Activated CD8-positive, alpha-beta memory T cell treated with anti-CD3 and anti-CD28 coated beads for 36 hours (primary cell): ENCODE measurements at regions not wholly inside any gene's neighbourhood (a gene's known extent, or its start where the extent isn't known, plus 50 kb on each side); places are given as distances from the start of the nearest gene placed in this dataset.
"Not testable (repeated sequence)": the region's sequence is repeated elsewhere in the genome, so short reads cannot be mapped to it uniquely, and the experiment has no call there.

Source experiments
- CTCF ChIA-PET: fragments of 350-600 bp; sonication (Branson Sonifier 250); formaldehyde crosslinking; loops from one replicate; lab custom pipeline; 2021; ENCODE audit warnings: antibody characterized with exemption; lab: Charles Lee
- POLR2A ChIA-PET: fragments of 350-600 bp; sonication (Branson Sonifier 250); formaldehyde crosslinking; loops from one replicate; lab custom pipeline; 2021; ENCODE audit warnings: antibody characterized with exemption; lab: Charles Lee

DNA sequence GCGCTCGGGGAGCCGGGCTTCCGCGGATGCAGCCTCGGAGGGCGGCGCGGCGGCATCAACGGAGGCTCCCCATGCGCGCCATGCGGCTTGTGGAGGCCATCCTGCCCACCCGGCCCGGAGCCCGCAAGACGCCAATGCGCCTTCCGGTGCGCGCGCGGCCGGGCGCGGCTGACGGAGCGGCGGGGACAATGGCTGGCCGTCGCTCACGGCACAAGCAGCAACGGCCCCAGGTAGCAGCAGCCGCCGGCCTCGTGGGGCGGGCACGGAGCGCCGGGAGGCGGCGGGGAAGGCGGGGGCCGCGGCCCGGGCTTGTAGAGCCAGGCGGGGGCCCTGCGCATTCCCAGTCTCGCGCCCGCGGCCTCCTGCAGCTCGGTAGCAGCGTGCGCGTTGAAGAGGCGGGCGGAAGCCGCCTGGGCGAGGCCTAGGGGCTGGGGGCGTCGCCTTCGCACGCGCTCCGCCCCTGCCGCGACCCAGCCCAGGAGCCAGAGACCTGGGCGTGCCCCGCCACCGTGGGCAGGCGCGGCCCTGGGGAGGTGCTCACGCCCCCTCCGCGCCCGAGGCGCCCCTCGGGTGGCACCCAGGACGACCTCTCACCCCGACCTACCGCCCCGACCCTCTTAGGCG lies 130.2 kb upstream of the PRKX start:
- CTCF ChIA-PET, POLR2A ChIA-PET: not testable (repeated sequence)

GRCh38 chrX:3842822-3843521 lies 129.5 kb upstream of the PRKX start:
- CTCF ChIA-PET, POLR2A ChIA-PET: not testable (repeated sequence)

- POLR2A ChIA-PET, CTCF ChIA-PET: not testable (repeated sequence)
These were observed 125.3 kb upstream of the PRKX start for GRCh38 chrX:3838754-3839153.

DNA sequence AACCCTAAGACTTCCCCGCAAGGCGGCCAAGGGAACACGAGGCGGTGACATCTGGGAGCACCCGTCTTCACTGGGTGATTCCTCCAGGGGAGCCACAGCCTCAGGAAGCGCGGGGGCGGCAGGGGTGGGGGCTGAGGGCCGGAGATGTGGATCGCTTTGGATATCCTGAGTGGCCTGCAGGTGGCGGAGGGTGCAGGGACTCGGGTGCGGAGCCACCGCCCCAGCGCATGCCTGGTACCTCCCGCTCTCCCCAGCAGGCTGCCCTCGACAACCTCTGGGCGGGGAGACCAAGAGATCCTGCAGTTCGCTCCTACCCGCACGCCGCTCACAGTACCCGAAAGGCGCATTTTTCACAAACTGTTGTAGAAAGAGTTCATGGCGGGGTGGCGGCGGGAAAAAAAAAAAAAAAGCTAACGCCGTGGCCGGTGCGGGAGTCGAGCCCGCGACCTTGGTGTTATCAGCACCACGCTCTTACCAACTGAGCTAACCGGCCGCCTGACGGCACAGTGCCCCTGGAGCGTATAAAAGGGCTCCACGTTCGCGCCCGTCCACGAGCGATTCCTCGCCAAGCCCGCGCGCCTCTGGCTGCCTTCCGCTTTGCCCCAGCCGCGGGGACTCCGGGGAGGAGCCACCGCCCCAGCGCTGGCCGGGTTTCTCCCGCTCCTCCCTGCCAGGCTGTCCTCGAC lies 124.7 kb upstream of the PRKX start:
- POLR2A ChIA-PET, CTCF ChIA-PET: not testable (repeated sequence)

DNA sequence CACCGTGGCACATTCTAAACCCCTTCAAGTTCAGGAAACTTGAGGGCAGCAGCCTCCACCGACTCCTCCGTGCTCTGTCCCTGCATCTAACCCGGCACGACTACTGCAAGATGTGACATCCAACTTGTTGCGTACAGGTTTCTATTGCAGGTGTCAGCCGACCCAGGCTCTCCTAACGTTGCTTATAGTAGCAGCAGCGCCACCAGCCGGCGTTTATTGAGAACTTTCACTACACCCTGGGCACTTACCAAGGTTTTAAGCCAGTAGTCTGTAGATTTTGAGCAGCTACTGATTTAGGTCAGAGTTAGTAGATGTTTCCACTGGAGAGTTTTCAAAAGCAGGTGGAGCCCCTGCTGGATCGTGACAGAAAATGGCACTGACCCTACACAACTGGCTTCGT lies 123.8 kb upstream of the PRKX start:
- CTCF ChIA-PET, POLR2A ChIA-PET: not testable (repeated sequence)

- POLR2A ChIA-PET, CTCF ChIA-PET: not testable (repeated sequence)
These were observed 120.5 kb upstream of the PRKX start for GRCh38 chrX:3833761-3834542.

DNA sequence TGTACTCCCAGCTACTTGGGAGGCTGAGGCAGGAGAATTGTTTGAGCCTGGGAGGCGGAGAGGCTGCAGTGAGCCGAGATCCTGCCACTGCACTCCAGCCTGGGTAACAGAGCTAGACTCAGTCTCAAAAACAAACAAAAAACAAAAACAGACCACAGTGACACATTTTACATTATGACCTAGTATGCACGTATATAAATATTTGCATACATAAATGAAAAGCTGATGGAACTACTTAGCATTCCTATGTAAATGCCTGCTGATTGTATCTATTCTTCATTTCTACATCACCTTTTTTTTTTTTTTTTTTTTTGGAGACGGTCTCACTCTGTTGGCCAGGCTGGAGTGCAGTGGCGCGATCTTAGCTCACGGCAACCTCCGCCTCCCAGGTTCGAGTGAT lies 116.6 kb upstream of the PRKX start:
- POLR2A ChIA-PET, CTCF ChIA-PET: not testable (repeated sequence)

DNA sequence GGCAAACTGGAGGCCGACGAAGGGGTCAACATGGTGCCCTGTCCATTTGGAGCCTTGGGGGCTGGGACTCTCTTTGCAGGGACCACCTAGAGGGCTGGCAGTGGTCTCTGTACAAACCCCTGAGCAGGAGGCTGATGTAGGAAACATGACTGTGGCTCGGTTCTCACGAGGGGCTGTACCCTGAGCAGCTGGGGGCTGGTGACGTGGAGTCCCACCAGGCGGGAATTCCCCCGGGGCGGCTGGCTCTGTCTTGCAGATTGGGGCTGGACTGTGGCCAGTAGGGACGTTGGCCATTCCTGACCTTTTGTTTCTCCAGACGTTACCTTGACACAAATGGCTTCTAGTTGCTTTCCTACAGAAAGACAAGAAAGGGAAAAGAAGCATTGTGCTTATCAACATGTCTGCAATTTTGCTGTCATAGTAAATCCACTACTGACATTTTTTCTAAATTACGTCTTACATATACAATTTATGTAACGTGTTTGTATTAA lies 115.6 kb upstream of the PRKX start:
- POLR2A ChIA-PET, CTCF ChIA-PET: not testable (repeated sequence)

DNA sequence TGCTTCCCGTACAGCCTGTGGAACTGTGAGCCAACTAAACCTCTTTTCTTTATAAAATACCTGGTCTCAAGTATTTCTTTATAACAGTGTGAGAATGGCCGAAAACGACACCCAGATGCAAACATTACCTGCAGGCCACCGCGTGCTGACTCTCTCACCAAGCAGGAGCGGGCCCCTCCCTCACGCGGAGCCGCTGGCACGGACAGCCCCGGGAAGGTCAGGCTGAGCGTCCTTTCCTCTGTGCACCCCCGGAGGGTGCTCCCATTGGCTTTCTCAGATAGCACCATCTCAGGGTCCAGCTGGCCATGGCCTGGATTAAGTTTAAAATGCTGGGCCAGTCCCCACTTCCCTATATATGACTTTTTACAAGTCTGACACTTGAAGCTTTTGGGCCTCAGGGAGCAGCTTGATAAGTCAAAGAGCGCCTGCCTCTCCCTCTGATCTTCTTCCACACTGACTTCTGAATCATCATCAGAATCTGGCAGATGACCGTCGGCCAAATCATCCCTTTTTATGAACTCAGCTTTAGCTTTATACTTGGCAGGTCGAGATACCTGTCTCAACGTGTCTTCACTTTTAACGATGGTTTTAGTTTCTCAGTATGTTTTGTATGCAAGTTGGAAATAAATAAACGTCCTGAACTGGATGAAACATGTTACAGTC lies 115.1 kb upstream of the PRKX start:
- POLR2A ChIA-PET, CTCF ChIA-PET: not testable (repeated sequence)

DNA sequence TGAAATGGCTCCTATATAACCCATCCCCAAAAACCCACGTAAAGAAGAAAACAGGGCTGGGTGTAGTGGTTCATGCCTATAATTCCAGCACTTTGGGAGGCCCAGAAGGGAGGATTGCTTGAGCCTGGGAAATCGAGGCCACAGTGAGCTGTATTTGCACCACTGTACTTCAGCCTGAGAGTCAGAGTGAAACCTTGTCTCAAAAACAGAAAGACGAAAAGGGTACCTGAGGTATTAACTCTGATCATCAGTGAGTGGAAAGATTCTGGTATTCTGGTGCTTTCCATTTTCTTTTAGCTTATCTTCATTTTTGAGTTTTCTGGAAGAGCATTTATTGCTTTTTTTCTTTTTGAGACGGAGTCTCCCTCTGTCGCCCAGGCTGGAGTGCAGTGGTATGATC lies 110.6 kb upstream of the PRKX start:
- CTCF ChIA-PET, POLR2A ChIA-PET: not testable (repeated sequence)

- CTCF ChIA-PET, result no interaction called here
These were observed 106.7 kb upstream of the PRKX start for GRCh38 chrX:3820167-3820566.

DNA sequence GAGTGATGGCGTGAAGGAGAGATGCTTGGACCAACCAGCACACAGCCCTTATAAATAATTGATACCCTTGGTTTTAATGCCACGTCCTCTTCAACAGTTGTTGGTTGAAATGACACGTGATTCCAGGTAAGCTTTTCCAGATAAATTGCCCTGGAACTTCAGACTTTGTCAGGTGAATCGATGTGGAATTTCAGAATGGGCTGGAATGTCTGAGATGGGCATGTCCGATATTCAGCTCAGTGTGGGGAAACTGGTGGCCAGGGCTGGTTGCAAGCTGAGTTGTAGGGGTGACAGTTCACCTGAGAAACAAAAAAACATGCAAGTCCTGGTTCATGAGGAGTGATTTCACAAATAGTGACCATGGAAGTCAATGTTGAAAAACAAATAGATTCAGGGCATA lies 104.0 kb upstream of the PRKX start:
- CTCF ChIA-PET, POLR2A ChIA-PET: not testable (repeated sequence)

More at GRCh38 chrX:3820167-3820566, 106.7 kb upstream of the PRKX start:
- POLR2A ChIA-PET, result no interaction called here

DNA sequence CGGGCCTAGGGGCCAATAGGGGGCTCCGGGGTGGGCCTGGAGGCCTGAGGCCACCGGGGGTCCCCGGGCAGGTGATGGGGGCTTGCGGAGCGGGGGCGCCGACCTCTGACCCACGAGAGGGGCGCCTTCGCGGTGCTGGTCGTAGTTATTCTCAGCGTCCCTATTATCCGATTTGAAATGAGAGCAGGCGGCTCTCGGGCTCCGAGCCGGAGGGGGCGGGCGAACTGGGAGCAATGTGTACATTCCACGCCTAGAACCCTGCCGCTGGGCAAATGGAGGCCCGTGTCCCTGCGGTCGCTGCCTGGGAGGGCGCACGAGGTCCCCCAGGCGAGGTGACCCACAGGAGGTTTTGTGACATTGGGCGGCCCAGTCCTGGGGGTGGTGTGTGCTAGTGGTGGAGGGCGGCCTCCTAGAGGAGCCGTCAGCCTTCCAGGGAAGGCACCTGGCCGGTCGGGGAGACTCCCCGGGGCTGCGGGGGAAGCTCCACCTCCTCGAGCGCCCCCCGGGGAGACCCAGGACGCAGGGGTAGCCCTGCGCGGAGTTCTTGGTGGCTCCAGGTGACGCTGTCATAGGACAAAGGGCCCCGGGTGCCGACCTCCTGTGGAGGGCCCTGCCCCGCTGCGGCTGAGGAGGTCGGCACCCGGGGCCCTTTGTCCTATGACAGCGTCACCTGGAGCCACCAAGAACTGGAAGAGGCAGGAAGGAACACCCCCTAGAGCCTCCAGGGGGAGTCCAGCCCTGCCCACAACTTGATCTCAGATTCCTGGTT lies 102.6 kb upstream of the PRKX start:
- CTCF ChIA-PET, result interaction anchor here (0.6 kb wide), 1 partner anchor 611 kb away, joined by 4 read pairs; no protein-coding TSS in a partner anchor
- POLR2A ChIA-PET, result no interaction called here

- CTCF ChIA-PET, result interaction anchor here (0.5 to 1.0 kb wide), 2 partner anchors 15 to 159 kb away, joined by 4 read pairs; no protein-coding TSS in a partner anchor
- POLR2A ChIA-PET, result no interaction called here
These were observed 98.2 kb upstream of the PRKX start for GRCh38 chrX:3811331-3812311.

- CTCF ChIA-PET, result no interaction called here
- POLR2A ChIA-PET, result no interaction called here
These were observed 94.5 kb upstream of the PRKX start for GRCh38 chrX:3807906-3808305.

DNA sequence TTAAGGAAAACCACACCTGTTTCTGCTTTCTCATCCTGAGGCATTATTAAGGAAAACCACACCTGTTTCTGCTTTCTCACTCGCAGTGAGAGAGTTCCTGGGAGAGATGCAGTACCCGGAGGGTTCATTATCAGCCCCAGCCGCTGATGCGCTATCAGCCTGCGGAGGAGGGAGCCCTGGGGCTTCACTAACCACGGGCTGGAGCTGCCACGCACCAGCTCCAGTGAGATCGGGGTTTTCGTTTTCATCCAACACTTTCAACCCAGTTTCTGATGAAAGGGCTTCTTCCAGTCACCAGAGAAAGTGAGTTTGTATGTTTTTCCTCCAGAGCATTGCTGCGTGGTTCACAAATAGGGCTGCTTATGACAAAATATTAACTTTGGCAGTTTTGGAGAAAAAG lies 93.2 kb upstream of the PRKX start:
- POLR2A ChIA-PET, result no interaction called here
- CTCF ChIA-PET, result no interaction called here

- POLR2A ChIA-PET, result no interaction called here
- CTCF ChIA-PET, result no interaction called here
These were observed 90.3 kb upstream of the PRKX start for GRCh38 chrX:3803713-3804112.
